K562 (cell line): ENCODE measurements at regions not wholly inside any gene's neighbourhood (a gene's known extent, or its start where the extent isn't known, plus 50 kb on each side); places are given as distances from the start of the nearest gene placed in this dataset.

ENCODE experiments used
- ATAC-seq: fragments of 200-7000 bp; cut with Tn5 transposase; 3 replicates; pipeline ENCODE4 v1.9.1; 2020; ENCODE audit warnings: moderate library complexity
- BruUV-seq: library from RNA; stranded (reverse); fragments of 400-500 nt; replicated peaks from 2 replicates; lab custom pipeline; 2021; lab: Mats Ljungman, UMichigan
- CTCF ChIA-PET: fragments of 300-600 bp; formaldehyde crosslinking; extraction: SDS; loops from one replicate; lab custom pipeline; 2021; ENCODE audit warnings: low intra/inter-chr PET ratio; lab: Yijun Ruan, JAX
- POLR2A ChIA-PET: fragments of 300-600, 350-650 bp; sonication (Branson Sonifier 250); formaldehyde crosslinking; extraction: SDS; loops from one replicate; lab custom pipeline; 2021; ENCODE audit warnings: antibody characterized with exemption, inconsistent platforms; lab: Yijun Ruan, JAX
- DNase-seq, 4 experiments: peaks; one replicate each; pipeline versions ENCODE4 v3.0.0 to v3.0.0-alpha.2; 2011 to 2018; ENCODE audit warnings: low spot score in 3 of 4, mixed read lengths in 3 of 4; ENCODE audit errors: extremely low read depth in 1 of 4
- FAIRE-seq: peaks from 2 replicates; lab custom pipeline; 2011; peaks lifted over from hg19 to GRCh38; lab: Jason Lieb, UNC
- H2AFZ ChIP-seq: 2 replicates; pipeline ENCODE4 v1.6.0; 2011; ENCODE audit warnings: low read depth, low read length, control low read depth, inconsistent platforms
- H3K27ac ChIP-seq: fragments of 200-600 bp; 3 replicates; pipeline ENCODE4 v1.8.0; 2011; ENCODE audit warnings: low read depth, mild to moderate bottlenecking, control low read depth, inconsistent platforms, low read length, moderate library complexity, mixed read lengths; ENCODE audit errors: extremely low read depth
- H3K27me3 ChIP-seq, 2 experiments: fragments of 300-600 bp in 1 of 2; 2 replicates in 1 of 2; 3 replicates in 1 of 2; pipeline versions ENCODE4 v1.6.0 to v1.8.0; 2011; ENCODE audit warnings: inconsistent platforms in 2 of 2, low read length in 2 of 2, mild to moderate bottlenecking in 1 of 2, mixed read lengths in 1 of 2, moderate library complexity in 1 of 2; ENCODE audit not compliant: control insufficient read depth in 2 of 2, insufficient read depth in 2 of 2
- H3K36me3 ChIP-seq: fragments of 300-600 bp; 3 replicates; pipeline ENCODE4 v1.8.0; 2011; ENCODE audit warnings: mild to moderate bottlenecking, low read length, inconsistent platforms; ENCODE audit not compliant: control insufficient read depth, insufficient read depth
- H3K4me1 ChIP-seq, 2 experiments: fragments of 200-600 bp in 1 of 2; replicated peaks in 1 of 2; 2 replicates in 1 of 2; 3 replicates in 1 of 2; pipeline versions ENCODE4 v1.5.1 to v1.8.0; 2011; ENCODE audit warnings: inconsistent platforms in 2 of 2, low read length in 2 of 2, mild to moderate bottlenecking in 1 of 2, mixed read lengths in 1 of 2, moderate library complexity in 1 of 2; ENCODE audit not compliant: control insufficient read depth in 2 of 2, insufficient read depth in 2 of 2
- H3K4me2 ChIP-seq: 2 replicates; pipeline ENCODE4 v1.6.1; 2011; ENCODE audit warnings: low read length, control low read depth, inconsistent platforms, mixed read lengths; ENCODE audit not compliant: insufficient read depth
- H3K4me3 ChIP-seq: fragments of 200-600 bp; sonication (generic), shearing (Covaris generic); 2 replicates; pipeline ENCODE4 v1.5.1; 2016; ENCODE audit warnings: control low read depth, inconsistent platforms
- H3K79me2 ChIP-seq: fragments of 200-600 bp; 3 replicates; pipeline ENCODE4 v1.8.0; 2011; ENCODE audit warnings: low read length, inconsistent platforms; ENCODE audit not compliant: control insufficient read depth, insufficient read depth
- H3K9ac ChIP-seq, 2 experiments: 2 replicates each; pipeline versions ENCODE4 v1.6.0 to v1.6.1; 2011; ENCODE audit warnings: low read depth in 2 of 2, low read length in 2 of 2, control low read depth in 1 of 2, inconsistent platforms in 1 of 2, mild to moderate bottlenecking in 1 of 2, mixed read lengths in 1 of 2; ENCODE audit not compliant: insufficient read depth in 1 of 2
- H3K9me1 ChIP-seq: one replicate; pipeline ENCODE4 v1.6.0; 2011; ENCODE audit warnings: inconsistent platforms, mild to moderate bottlenecking, low read length, moderate library complexity; ENCODE audit not compliant: control insufficient read depth, insufficient read depth
- H3K9me3 ChIP-seq: replicated peaks from 2 replicates; pipeline ENCODE4 v1.5.1; 2011; ENCODE audit warnings: low read depth, low read length, inconsistent platforms; ENCODE audit not compliant: control insufficient read depth, insufficient read depth
- H4K20me1 ChIP-seq: replicated peaks from 2 replicates; pipeline ENCODE4 v1.6.1; 2011; ENCODE audit warnings: low read length, inconsistent platforms, mixed read lengths; ENCODE audit not compliant: control insufficient read depth, insufficient read depth
- BMI1 ChIP-seq: fragments of 150-350 bp; IDR thresholded peaks from 2 replicates; pipeline ENCODE4 v1.6.1; 2014; ENCODE audit warnings: low read length
- FOXA3 ChIP-seq, 2 experiments: fragments of 450-650 bp in 1 of 2; sonication (generic) in 1 of 2; formaldehyde crosslinking; IDR thresholded peaks in 1 of 2; conservative IDR thresholded peaks in 1 of 2; 2 replicates each; pipeline versions ENCODE4 v1.4.0 to v1.8.0; 2020 to 2022; ENCODE audit warnings: mild to moderate bottlenecking in 2 of 2, missing genetic modification reagents in 1 of 2
- FOXJ2 ChIP-seq: fragments of 200-800 bp; sonication (Bioruptor generic); IDR thresholded peaks from 2 replicates; pipeline ENCODE4 v1.6.1; 2016; ENCODE audit warnings: missing genetic modification characterization, missing compliant biosample characterization
- MAFK ChIP-seq: IDR thresholded peaks from 2 replicates; pipeline ENCODE4 v1.6.1; 2011; ENCODE audit warnings: low read length, improper control_type of control experiment
- RBBP5 ChIP-seq: fragments of 200-600 bp; sonication (generic); IDR thresholded peaks from 2 replicates; pipeline ENCODE4 v1.6.1; 2012; ENCODE audit warnings: borderline replicate concordance, mild to moderate bottlenecking, low read length, control low read depth, inconsistent platforms; ENCODE audit not compliant: insufficient read depth, poor library complexity, severe bottlenecking
- ZNF224 ChIP-seq: sonication (generic); formaldehyde crosslinking; IDR thresholded peaks from 2 replicates; pipeline ENCODE4 v1.8.0; 2022; ENCODE audit warnings: mild to moderate bottlenecking, missing genetic modification reagents
- in situ Hi-C: fragments of 300-500 bp; cut with MboI; formaldehyde crosslinking; loops from 4 replicates; pipeline ENCODE4 v1.15.0; 2018; ENCODE audit warnings: inconsistent platforms, mixed read lengths
- intact Hi-C: fragments of 100-400 bp; cut with micrococcal nuclease; formaldehyde crosslinking; loops from 2 replicates; pipeline ENCODE4 v1.14.2; 2022
- TF ChIP-seq, protein P1 (sequence below), 2 experiments: fragments of 450-650 bp in 1 of 2; sonication (generic) in 1 of 2; formaldehyde crosslinking in 1 of 2; IDR thresholded peaks in 1 of 2; conservative IDR thresholded peaks in 1 of 2; 2 replicates each; pipeline versions ENCODE4 v1.6.1 to v1.8.1; 2016 to 2023; ENCODE audit warnings: mild to moderate bottlenecking in 2 of 2, moderate library complexity in 2 of 2, inconsistent platforms in 1 of 2, missing genetic modification reagents in 1 of 2
- TF ChIP-seq, protein P2 (sequence below), 3 experiments: fragments of 200-800 bp in 1 of 3; fragments of 250-450 bp in 1 of 3; fragments of 450-650 bp in 1 of 3; sonication (Bioruptor Pico) in 1 of 3; sonication (Bioruptor generic) in 1 of 3; formaldehyde crosslinking in 1 of 3; IDR thresholded peaks; 2 replicates each; pipeline versions ENCODE4 v1.6.1 to v1.8.0; 2016 to 2022; ENCODE audit warnings: mild to moderate bottlenecking in 2 of 3, missing genetic modification characterization in 2 of 3, missing compliant biosample characterization in 1 of 3, moderate library complexity in 1 of 3
- TF ChIP-seq, protein P3 (sequence below), 2 experiments: fragments of 450-650 bp; formaldehyde crosslinking in 1 of 2; IDR thresholded peaks; 2 replicates each; pipeline versions ENCODE4 v1.4.0 to v1.6.1; 2014 to 2020; ENCODE audit warnings: mild to moderate bottlenecking in 2 of 2, borderline replicate concordance in 1 of 2, low read depth in 1 of 2

DNA sequence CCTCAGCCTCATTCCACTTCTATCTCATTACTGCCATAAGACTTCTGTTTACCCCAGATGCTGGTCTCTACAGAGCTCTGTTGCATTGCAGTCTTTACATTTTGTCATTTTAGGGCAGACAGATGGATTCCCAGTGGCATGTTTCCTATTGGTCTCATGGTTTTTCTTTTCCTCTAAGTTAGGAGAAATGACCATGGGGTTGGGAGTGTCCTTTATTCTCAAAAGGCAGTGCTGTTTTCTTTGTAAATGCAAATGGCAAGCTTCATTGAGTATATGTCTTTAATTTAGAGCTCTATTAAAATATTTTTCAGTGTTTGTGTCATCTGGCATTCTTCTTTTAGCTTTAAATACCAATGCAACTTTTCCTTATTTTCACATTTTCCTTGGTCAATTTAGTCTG, 57.0 kb downstream of the MSTN start:
- Histone ChIP-seq H3K4me2 (no peak overlapping the region), H3K4me1 (no peaks in the 10 kb centered on the region), H3K9me3 (no peaks in the 10 kb centered on the region), H3K36me3 (no peaks in the 10 kb centered on the region), H3K27ac (no peak overlapping the region), H2AFZ (no peak overlapping the region), H3K79me2 (no peaks in the 10 kb centered on the region), H3K9ac (no peak overlapping the region), H4K20me1 (no peaks in the 10 kb centered on the region), H3K9me1 (no peaks in the 10 kb centered on the region), H3K4me3 (no peak overlapping the region), H3K27me3 (no peaks in the 10 kb centered on the region; a peak in 1 of 5 replicates)
- DNase-seq, result no peak
- intact Hi-C loops (no loop called here), in situ Hi-C loops (no loop called here)
- no peak for ATAC-seq
- no TSS peak for BruUV-seq
- ChIA-PET POLR2A (interaction anchor here (0.9 kb wide), 1 partner anchor 12 kb away, joined by 4 read pairs; no protein-coding TSS in a partner anchor), CTCF (no interaction called here)
- no peak for FAIRE-seq
- TF ChIP-seq MAFK (no peak), BMI1 (no peak), ZNF224 (CRISPR knock-in tag) (no peak), FOXA3 (CRISPR knock-in tag; conservative IDR thresholded peaks at IDR 0.05 in 1 of 2, IDR thresholded peaks at IDR 0.05 in 1 of 2) (no peak), RBBP5 (no peak), FOXJ2 (tag) (no peak)
- TF ChIP-seq, protein P1, sequence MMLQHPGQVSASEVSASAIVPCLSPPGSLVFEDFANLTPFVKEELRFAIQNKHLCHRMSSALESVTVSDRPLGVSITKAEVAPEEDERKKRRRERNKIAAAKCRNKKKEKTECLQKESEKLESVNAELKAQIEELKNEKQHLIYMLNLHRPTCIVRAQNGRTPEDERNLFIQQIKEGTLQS (IDR thresholded peaks at IDR 0.05), result no peak
- TF ChIP-seq, protein P1 (CRISPR knock-in tag; conservative IDR thresholded peaks at IDR 0.05), result no peak
- TF ChIP-seq, protein P2, sequence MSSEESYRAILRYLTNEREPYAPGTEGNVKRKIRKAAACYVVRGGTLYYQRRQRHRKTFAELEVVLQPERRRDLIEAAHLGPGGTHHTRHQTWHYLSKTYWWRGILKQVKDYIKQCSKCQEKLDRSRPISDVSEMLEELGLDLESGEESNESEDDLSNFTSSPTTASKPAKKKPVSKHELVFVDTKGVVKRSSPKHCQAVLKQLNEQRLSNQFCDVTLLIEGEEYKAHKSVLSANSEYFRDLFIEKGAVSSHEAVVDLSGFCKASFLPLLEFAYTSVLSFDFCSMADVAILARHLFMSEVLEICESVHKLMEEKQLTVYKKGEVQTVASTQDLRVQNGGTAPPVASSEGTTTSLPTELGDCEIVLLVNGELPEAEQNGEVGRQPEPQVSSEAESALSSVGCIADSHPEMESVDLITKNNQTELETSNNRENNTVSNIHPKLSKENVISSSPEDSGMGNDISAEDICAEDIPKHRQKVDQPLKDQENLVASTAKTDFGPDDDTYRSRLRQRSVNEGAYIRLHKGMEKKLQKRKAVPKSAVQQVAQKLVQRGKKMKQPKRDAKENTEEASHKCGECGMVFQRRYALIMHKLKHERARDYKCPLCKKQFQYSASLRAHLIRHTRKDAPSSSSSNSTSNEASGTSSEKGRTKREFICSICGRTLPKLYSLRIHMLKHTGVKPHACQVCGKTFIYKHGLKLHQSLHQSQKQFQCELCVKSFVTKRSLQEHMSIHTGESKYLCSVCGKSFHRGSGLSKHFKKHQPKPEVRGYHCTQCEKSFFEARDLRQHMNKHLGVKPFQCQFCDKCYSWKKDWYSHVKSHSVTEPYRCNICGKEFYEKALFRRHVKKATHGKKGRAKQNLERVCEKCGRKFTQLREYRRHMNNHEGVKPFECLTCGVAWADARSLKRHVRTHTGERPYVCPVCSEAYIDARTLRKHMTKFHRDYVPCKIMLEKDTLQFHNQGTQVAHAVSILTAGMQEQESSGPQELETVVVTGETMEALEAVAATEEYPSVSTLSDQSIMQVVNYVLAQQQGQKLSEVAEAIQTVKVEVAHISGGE (CRISPR knock-in tag; IDR thresholded peaks at IDR 0.05), result no peak
- TF ChIP-seq, protein P3, sequence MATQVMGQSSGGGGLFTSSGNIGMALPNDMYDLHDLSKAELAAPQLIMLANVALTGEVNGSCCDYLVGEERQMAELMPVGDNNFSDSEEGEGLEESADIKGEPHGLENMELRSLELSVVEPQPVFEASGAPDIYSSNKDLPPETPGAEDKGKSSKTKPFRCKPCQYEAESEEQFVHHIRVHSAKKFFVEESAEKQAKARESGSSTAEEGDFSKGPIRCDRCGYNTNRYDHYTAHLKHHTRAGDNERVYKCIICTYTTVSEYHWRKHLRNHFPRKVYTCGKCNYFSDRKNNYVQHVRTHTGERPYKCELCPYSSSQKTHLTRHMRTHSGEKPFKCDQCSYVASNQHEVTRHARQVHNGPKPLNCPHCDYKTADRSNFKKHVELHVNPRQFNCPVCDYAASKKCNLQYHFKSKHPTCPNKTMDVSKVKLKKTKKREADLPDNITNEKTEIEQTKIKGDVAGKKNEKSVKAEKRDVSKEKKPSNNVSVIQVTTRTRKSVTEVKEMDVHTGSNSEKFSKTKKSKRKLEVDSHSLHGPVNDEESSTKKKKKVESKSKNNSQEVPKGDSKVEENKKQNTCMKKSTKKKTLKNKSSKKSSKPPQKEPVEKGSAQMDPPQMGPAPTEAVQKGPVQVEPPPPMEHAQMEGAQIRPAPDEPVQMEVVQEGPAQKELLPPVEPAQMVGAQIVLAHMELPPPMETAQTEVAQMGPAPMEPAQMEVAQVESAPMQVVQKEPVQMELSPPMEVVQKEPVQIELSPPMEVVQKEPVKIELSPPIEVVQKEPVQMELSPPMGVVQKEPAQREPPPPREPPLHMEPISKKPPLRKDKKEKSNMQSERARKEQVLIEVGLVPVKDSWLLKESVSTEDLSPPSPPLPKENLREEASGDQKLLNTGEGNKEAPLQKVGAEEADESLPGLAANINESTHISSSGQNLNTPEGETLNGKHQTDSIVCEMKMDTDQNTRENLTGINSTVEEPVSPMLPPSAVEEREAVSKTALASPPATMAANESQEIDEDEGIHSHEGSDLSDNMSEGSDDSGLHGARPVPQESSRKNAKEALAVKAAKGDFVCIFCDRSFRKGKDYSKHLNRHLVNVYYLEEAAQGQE (IDR thresholded peaks at IDR 0.05; ENCODE audit: borderline replicate concordance), result no peak
- TF ChIP-seq, protein P3 (CRISPR knock-in tag; IDR thresholded peaks at IDR 0.05; ENCODE audit: low read depth), result no peak
